HG03175 (cell line): ENCODE measurements at regions not wholly inside any gene's neighbourhood (a gene's known extent, or its start where the extent isn't known, plus 50 kb on each side); places are given as distances from the start of the nearest gene placed in this dataset.

ENCODE experiments used
- ATAC-seq: cut with Tn5 transposase; IDR thresholded peaks from one replicate; pipeline ENCODE4 v1.9.1; 2021; ENCODE audit warnings: mild to moderate bottlenecking, moderate library complexity; ENCODE audit not compliant: unreplicated experiment

GRCh38 chr13:87058786-87059329 is 612.3 kb upstream of the SLITRK5 start:
- ATAC-seq: no peak

GRCh38 chr13:87078947-87079795 is 592.0 kb upstream of the SLITRK5 start:
- no peak for ATAC-seq

- no peak for ATAC-seq
Observed at GRCh38 chr13:87080100-87080779, 590.9 kb upstream of the SLITRK5 start.

DNA sequence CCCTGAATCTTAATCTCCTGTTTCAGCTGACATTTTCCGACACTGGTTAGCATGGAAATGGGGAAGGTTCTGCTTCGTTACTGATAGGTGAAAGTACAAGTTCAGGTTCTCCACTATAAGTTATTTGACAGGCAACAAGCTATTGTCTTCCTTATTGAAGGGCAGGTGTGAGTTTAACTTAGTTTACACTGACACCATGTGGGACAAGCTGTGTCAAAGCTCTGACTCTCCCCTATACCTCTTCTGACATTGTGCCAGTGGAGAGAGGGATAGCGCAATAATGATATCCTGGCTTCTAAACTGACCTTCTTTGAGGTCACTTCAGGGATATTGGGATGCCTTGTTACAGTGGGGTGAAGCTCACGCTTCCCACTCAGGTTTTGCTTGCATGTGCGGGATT is 587.0 kb upstream of the SLITRK5 start:
- no peak for ATAC-seq

- no peak for ATAC-seq
Observed at GRCh38 chr13:87087741-87088140, 583.4 kb upstream of the SLITRK5 start.

DNA sequence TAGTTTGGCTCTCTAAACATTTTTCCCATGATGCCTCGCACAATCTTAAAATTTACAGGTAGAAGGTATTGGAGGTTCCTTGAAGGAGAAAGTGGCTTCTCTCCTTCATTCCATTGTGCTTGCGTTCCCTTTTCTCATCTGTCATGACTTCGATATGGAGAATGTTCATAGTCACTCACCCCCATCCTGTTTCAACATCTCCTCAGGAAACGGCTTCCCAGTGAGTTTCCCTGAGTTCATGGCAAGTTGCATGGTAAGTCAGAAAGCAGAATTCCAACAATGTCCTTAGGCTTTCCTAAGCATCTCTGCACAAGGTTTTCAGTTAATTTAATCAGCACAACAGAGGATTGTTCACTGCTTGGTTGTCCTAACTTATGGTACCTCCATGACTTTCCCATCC is 581.8 kb upstream of the SLITRK5 start:
- ATAC-seq: no peak

DNA sequence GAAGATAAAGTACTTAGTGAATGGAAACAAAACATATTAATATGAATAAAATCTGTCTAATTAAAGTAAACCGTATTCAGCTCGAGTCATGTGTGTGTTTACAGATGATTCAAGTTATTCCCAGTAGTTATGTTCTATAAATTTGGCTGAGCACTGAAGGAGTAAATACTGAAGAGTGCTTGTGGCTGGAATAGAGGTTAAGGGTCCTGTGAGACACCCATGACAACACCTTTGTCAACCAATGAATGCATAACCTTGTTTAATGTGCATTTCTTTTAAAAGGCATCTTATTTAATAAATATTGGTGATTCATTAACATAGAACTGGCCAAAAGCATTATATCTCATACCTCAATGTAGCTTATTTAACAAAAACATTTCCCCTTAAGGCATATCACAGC is 577.8 kb upstream of the SLITRK5 start:
- ATAC-seq: no peak

- no peak for ATAC-seq
Observed at GRCh38 chr13:87094646-87095045, 576.5 kb upstream of the SLITRK5 start.

- no peak for ATAC-seq
Observed at GRCh38 chr13:87100431-87100830, 570.7 kb upstream of the SLITRK5 start.

DNA sequence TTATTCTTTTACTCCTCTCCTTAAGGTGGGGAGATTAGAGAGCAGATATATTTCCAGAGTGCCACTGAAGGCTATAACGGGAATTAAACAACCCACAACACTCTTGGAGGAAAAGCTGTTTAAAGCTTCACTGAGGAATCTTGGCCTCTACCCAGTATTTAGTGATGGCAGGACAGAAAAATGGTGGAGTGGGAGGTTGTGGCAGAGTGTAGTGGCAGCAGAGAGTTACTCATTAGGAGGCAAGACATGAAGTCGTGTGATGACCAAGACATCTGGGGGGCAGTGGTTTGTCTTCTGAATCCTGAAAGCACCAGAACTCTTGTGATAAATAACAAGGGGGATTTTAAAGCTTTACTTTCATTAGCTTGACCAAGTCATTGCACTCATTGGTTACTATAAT is 563.5 kb upstream of the SLITRK5 start:
- ATAC-seq: no peak

- no peak for ATAC-seq
Observed at GRCh38 chr13:87120476-87120875, 550.7 kb upstream of the SLITRK5 start.

DNA sequence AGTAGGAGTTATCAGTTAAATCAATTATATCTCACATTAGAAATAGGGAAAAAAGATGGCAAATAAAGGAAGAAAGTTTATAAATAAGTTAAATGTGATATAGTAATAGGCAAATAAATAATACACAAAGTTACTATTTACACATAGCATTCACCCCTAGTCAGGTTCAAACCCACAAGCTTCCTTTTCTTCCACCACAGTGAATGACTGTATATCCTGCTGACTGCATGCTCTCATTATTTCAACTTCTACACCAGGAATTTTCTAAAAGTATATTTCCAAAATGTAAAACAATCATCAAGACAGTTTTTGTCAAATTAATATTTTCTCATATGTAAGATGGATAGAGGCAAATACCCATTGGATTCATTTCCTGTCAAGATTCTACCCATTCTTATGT is 548.6 kb upstream of the SLITRK5 start:
- ATAC-seq: no peak

DNA sequence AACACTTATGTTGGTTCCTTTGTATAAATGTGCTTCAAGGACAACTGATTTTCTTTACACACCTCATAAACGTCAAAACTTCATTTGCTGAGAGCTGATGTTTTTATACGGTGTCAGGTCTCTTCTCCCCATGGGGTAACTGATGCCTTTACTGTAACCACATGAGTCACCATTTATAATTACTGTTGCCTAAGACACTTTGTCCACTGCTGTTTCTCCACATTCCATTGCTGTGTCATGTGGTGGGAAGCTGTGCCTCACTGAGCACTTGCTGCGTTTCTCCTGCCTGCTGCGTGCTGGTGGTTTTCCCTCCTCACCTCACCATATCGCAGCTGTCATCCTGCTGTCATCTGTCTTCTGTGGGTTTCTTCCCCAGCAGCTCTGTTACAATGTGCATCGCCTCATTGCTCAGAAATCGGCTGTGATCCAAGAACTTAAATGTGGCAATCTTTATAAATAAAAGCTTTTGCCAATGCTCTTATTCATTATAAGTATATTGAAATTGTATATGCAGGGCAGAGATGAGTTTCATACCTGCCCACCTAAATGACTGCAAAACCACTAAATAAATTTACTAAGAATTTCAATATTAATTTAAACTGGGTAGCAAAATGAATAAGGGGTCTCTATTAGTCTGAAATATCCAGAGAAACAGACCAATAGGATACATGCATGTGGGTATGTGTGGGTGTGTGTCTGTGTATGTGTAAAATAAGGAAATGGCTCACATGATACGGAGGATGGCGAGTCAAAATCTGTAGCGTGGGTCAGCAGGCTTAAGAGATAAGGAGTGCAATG is 547.0 kb upstream of the SLITRK5 start:
- ATAC-seq: no peak

GRCh38 chr13:87124785-87125074 is 546.4 kb upstream of the SLITRK5 start:
- no peak for ATAC-seq

DNA sequence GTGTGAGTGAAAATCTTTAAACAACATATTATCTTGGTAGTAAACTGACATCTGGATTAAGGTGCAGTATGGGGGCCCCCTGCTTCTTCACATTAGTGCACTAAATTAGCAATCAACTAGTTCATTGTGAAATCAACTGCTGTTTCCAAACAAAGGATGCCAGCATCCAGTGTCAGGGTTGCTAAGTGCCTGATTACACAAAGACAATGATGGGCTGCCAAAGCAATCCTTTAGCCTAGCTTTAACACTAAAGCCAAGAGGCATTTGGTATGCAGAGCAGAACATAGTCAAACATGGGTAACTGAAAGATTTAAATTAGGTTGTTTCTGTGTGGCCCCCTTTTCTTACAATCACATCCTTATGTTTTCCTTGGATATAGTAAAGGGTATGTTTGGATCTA is 543.1 kb upstream of the SLITRK5 start:
- ATAC-seq: no peak

GRCh38 chr13:87128491-87128890 is 542.7 kb upstream of the SLITRK5 start:
- no peak for ATAC-seq

DNA sequence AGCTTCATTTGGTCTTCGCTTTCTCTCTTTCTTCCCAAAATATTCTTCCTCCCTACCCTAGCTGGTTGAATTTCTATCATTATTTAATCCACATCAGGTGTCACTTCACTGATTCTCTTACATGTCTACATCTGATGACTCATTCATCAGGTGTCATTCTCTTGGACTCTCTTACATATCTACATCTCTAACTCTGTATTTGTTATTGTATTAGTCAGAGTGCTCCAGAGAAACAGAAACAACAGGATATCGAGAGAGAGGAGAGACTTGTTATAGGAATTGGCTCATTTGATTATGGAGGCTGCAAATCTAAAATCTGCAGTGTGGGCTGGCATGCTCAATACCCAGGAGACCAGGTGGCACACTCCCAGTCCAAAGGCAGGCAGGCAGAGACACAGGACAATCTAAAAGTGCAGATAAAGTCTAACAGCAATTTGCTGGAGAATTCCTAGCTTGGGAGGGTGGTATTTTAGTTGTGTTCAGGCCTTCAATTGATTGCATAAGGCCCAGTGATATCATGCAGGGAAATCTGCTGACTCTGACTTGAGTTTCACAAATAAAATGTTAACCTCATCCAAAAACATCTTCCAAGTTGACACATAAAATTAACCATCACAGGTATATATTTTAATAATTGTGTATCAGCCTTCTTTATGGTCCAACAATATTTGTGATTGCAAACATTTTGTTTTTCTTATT is 541.4 kb upstream of the SLITRK5 start:
- no peak for ATAC-seq

DNA sequence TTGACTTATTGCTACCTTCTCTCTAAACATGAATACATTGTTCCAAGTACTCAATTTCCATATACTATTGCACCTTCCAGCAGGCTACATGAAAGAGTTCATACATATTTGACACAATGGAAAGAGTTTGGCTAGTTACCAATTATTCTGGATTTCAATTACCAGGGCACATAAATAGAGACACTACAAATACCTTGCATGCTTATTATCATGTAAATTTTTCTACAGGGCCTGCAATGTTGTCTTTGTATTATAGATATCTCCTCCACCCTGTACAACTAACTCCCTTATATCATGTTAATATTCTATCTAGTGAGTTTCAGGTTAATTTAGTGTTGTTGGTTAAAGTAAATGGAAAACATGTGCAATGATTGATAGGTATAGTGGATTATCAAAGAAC is 540.7 kb upstream of the SLITRK5 start:
- ATAC-seq: no peak

- ATAC-seq: no peak
Observed at GRCh38 chr13:87131611-87132010, 539.6 kb upstream of the SLITRK5 start.

DNA sequence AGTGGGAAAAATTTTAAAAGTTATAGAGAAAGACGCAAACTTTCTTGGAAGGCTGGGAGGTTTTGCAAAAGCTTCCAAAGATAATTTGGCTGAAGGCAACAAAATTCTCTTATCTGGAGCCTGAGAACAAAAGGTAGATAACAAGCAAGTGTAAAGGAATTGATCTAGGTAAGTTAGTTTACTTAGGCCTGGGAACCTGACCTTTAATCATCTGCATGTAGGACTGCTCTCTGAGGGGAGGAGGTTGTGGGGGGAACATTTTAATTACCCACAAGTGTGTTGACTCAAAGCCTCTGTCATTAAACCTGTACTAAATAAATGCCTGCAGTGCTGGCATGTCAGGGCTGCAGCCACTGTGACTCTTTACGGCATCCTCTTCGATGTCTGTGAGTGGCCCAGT is 532.3 kb upstream of the SLITRK5 start:
- ATAC-seq: no peak

DNA sequence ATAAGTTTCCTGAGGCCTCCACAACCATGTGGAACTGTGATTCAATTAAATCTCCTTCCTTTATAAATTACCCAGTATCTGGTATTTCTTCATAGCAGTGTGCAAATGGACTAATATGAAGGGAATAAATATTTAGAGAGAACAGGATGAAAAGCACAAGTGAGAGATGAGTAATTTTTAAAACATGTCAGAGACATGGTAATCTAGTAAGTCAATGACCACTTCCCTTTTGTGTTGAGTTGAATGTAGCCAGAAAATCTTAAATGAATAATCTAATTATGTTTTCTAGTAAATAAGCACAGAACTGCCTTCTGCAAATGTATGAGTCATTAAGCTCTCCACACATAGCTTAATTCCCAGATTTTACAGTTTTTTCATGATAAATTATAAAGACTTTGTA is 524.1 kb upstream of the SLITRK5 start:
- ATAC-seq: no peak
